Ureter (tissue), 1 donor: ENCODE measurements at regions not wholly inside any gene's neighbourhood (a gene's known extent, or its start where the extent isn't known, plus 50 kb on each side); places are given as distances from the start of the nearest gene placed in this dataset.

Source experiments
- DNase-seq: peaks from one replicate; pipeline ENCODE4 v3.0.0-alpha.2; 2020; ENCODE audit warnings: low spot score
- donor health status: DM: yes; HTN: yes; CAD: no.

- DNase-seq: peak; percentile 77
Measured at GRCh38 chr12:75908961-75909605, 122.5 kb downstream of the PHLDA1 start.

GRCh38 chr12:75905922-75906321 is 125.7 kb downstream of the PHLDA1 start:
- DNase-seq: no peak

- no peak for DNase-seq
Measured at GRCh38 chr12:75900781-75901254, 130.8 kb downstream of the PHLDA1 start.

GRCh38 chr12:75900226-75900625 is 131.3 kb downstream of the PHLDA1 start:
- no peak for DNase-seq

DNA sequence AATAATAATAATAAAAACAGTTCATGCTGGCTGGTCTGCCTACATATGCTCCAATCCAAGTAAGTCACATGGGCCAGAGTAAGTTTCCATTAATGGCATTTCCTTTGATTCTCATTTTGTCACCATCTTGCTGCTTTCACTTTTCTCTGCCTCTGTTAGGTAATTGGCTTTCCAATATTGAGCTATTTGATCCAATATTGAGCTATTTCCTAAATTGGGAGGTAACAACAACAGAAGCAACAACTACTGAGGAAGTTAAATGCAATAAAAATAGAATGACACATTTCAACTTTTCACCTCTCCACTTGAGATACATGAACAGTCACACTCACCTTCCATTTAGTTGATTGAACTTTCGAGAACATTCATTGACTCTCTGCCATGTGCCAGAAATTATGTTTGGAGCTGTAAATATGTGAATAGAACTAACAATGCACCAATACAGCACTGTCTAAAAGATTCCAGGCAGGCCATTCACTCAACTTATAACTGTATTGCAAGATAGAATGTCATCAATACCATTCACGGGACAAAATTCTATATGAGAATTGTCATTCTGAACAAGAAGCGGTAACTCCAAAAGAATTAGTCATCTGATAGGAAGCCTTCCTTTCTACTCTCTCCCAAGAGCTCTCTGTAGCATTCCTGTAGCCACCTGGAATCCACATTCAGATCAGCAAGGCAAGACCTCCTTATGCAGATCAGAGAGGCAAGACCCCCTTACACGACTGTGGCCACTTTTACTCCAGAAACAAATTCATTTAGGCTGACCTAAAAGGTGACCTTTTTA is 136.4 kb downstream of the PHLDA1 start:
- DNase-seq: no peak

DNA sequence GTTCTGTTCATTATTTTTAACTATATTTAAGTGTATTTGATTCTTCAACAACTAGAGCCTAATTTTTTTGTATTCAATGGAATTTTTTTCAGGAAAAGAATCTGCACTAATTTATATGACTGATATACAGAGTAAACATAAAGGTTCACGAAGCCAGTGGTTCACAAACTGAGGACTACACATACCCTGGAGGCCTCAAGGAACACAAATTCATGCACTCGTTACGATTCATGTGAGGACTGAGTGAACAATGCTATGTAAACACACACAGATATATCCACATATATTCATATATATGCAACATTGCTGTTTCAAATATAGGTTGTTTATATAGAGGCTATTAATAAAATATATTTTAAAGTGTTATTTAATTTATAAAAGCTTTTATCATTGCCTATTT is 137.8 kb downstream of the PHLDA1 start:
- no peak for DNase-seq

DNA sequence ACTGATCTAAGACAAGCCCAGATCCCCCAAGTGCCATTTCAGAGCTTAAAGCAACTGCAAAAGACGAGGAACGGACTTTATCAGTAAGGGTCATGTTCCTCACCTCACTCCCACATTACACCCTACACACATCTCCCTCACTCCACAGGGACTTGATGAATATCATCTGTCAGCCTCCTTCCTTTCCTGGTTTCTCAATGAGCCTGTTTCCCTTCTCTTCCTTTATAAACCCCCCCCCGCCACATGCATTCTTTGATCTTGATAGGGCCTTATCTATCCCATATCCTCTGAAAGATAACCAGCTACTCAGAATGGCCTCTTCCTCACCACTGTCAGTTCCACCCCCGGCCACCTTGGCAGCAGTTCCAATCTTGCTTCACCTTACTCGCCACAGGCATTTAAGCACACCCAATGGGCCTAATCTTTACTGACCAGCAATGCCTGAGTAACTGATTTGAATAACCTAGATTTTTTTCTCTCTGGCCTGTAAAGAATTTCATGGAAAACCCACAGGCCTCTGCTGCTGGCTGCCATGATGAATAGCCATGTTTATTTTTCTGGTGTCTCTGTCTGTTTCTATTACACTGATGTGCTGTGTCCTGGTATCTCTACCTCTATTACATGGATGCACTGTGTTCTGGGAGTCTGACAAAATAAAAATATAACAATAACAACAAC is 138.7 kb downstream of the PHLDA1 start:
- DNase-seq: no peak

DNA sequence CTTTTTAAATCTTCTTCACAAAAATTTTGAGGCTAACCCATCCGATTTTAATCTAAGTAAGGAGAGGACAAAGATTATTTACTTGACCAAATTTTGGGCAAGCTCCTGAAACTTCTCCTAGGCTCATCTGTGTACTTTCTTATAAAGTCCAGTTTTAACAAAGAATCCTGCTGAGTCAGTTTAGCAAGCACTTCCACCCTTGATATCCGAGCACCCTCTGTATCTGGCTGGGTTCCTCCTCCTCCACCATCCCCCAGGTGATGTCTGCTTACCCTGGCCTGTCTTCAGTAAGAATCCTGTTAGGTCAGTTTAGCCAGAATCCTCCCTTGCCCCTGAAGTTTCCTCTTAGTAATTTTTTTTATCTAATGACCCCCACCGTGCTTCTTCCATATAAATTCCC is 140.5 kb downstream of the PHLDA1 start:
- no peak for DNase-seq

DNA sequence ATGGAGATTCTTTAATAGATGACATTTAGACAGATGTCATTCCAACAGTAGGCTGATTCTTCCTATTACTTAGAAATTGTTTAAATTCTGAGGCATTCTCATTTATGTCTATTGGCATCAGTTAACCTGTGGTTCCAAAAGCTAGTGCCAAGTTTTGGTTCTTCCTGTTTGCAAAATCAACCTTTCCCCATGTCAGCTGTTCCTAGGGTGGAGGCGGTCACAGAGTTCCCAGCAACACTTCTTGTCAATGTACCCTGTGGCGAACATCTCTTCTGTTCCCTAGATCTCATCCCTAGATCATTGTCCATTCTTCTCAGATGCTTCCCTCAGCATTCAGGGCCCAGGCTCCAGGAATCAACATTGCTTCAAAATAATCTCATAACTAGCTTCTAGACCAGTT is 140.9 kb downstream of the PHLDA1 start:
- DNase-seq: no peak

DNA sequence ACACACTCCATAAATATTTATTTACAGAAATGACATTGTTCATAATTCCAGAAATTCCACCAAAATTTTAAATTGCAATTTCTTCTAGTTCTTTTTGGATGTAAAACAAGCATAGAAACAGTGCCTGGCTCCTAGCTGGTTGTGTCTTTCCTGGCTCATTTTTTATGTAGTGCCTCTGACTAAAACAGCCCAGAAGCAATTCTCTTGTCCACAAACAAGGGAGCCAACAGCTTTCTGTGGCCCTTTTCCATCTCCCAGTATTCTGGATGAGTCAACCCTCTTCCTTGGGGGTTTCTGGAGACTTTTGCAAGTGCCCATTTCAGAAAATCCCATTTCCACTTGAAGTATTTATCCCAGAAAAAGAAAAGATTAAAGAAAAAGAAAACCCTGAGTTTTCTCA is 141.4 kb downstream of the PHLDA1 start:
- DNase-seq: no peak

- no peak for DNase-seq
Measured at GRCh38 chr12:75888874-75889613, 142.5 kb downstream of the PHLDA1 start.

GRCh38 chr12:75888399-75888798 is 143.2 kb downstream of the PHLDA1 start:
- DNase-seq: no peak

- DNase-seq: no peak
Measured at GRCh38 chr12:75887979-75888378, 143.6 kb downstream of the PHLDA1 start.

- DNase-seq: no peak
Measured at GRCh38 chr12:75884465-75884985, 147.1 kb downstream of the PHLDA1 start.

DNA sequence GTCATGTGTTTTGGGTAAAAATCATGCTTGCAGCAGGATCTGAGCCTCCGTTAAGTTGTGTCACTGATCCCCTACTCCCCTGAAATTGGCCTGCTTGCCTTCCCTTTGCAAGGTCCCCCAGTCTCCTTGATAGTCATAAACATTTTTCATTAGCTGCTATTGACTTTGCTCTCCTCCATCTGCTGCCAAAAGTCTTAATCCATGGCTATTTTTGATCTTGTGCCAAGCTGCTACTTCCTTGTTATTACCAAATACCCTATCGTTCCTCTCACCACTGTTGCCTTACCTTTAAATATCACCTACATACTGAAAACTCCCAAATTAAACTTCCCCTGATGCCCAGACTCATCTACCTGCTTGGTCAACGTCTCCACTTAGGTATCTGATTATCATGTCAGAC is 148.3 kb downstream of the PHLDA1 start:
- DNase-seq: no peak

DNA sequence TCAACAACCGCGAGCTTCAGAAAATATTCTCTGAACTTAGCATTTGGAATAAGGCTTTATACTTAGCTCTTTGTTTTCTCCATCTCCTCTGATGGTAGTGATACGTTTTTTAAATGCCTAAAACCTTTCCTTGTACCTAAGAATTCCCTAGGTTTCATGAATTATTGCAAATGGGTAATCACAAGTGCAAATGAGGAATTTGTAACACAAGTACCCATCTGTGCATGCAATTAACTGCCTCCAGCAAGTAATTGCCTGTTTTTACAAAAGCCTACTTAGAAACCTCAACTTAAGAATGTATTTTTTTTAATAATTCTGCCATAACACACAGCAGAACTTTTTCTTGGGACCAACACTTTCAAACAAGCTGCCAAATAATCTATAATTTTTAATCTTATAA is 149.2 kb downstream of the PHLDA1 start:
- no peak for DNase-seq

- no peak for DNase-seq
Measured at GRCh38 chr12:75881920-75882319, 149.7 kb downstream of the PHLDA1 start.

- peak; percentile 47 for DNase-seq
Measured at GRCh38 chr12:75877763-75878621, 153.6 kb downstream of the PHLDA1 start.

DNA sequence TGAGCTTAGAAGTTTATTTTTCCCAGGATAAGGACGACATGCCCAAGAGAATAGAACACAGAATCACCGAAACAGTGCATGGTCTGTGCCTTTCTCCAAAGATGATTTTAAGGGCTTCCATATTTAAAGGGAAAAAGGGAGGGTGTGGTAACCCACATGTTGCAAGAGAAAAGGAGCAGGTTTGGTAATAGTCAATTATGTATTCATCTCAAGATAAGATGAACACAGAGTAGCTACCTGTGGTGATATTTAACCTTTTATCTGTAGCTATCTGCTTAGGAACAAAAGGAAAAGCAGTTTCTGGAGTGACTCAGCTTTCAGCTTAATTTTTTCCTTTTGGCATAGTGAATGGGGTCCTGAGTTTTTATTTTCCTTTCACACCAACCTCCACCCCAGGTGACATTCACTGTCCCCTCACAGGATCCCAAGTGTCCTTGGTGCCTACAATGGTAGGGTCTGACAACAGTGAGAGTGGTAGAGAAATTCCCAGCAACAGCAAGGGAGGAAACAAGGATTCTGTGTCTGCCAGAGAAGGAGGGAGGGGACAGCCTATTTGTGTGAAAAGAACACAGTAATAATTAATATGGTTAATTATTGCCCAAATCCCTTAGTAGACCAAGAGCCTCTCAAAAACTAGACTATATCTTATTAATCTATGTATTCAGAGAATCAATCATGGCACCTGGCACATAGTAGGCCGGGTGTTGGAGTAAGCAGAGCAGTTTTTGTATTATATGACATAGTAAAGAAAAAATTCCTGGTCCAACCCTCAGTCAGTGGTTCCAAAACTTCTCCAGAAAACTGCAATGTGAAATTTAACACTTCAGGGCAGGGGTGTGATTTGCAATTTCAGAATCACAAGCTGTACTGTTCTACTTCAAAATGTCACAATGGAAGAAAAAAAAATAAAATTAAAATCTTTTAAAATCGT is 154.5 kb downstream of the PHLDA1 start:
- no peak for DNase-seq

GRCh38 chr12:75874441-75874840 is 157.1 kb downstream of the PHLDA1 start:
- no peak for DNase-seq
